CD14-positive monocyte (primary cell): ENCODE measurements at regions not wholly inside any gene's neighbourhood (a gene's known extent, or its start where the extent isn't known, plus 50 kb on each side); places are given as distances from the start of the nearest gene placed in this dataset.
"Not testable (repeated sequence)": the region's sequence is repeated elsewhere in the genome, so short reads cannot be mapped to it uniquely, and the experiment has no call there.

ENCODE experiments used
- DNase-seq, 3 donors: peaks; one replicate each; pipeline ENCODE4 v3.0.0-alpha.2; 2011 to 2022
- H2AFZ ChIP-seq: 2 replicates; pipeline ENCODE4 v1.6.0; 2012; ENCODE audit warnings: mild to moderate bottlenecking, low read depth, low read length, inconsistent platforms; ENCODE audit not compliant: insufficient read depth, poor library complexity, severe bottlenecking
- H3K27ac ChIP-seq, 2 donors: 1 replicate in 1 of 2; 2 replicates in 1 of 2; pipeline ENCODE4 v1.5.1; 2012 to 2013; ENCODE audit warnings: low read length in 2 of 2, control low read depth in 1 of 2, inconsistent platforms in 1 of 2, low read depth in 1 of 2, mild to moderate bottlenecking in 1 of 2
- H3K27me3 ChIP-seq, 2 donors: one replicate each; pipeline versions ENCODE4 v1.6.0 to v1.6.1; 2011 to 2013; ENCODE audit warnings: low read length in 2 of 2; ENCODE audit not compliant: control insufficient read depth in 2 of 2, insufficient read depth in 2 of 2
- H3K36me3 ChIP-seq, 2 donors: replicated peaks in 1 of 2; 1 replicate in 1 of 2; 2 replicates in 1 of 2; pipeline versions ENCODE4 v1.5.1 to v1.6.1; 2012 to 2013; ENCODE audit warnings: low read length in 2 of 2, control low read depth in 1 of 2, inconsistent platforms in 1 of 2, mild to moderate bottlenecking in 1 of 2; ENCODE audit not compliant: insufficient read depth in 2 of 2, control insufficient read depth in 1 of 2
- H3K4me1 ChIP-seq, 2 donors: 1 replicate in 1 of 2; 2 replicates in 1 of 2; pipeline versions ENCODE4 v1.5.1 to v1.6.1; 2012 to 2013; ENCODE audit warnings: low read length in 2 of 2, control low read depth in 1 of 2, inconsistent platforms in 1 of 2, mild to moderate bottlenecking in 1 of 2, moderate library complexity in 1 of 2; ENCODE audit not compliant: insufficient read depth in 2 of 2, control insufficient read depth in 1 of 2
- H3K4me2 ChIP-seq: replicated peaks from 2 replicates; pipeline ENCODE3; 2012; ENCODE audit warnings: low read length, moderate library complexity, mild to moderate bottlenecking; ENCODE audit not compliant: poor library complexity, severe bottlenecking; ENCODE audit errors: extremely low read depth
- H3K4me3 ChIP-seq, 3 experiments: fragments of 200-600 bp in 1 of 3; sonication (generic) in 1 of 3; replicated peaks in 1 of 3; 1 replicate in 2 of 3; 2 replicates in 1 of 3; pipeline ENCODE4 v1.5.1; 2011 to 2013; ENCODE audit warnings: low read length in 3 of 3, mild to moderate bottlenecking in 3 of 3, control low read depth in 2 of 3, low read depth in 2 of 3, inconsistent platforms in 1 of 3, moderate library complexity in 1 of 3
- H3K79me2 ChIP-seq: 2 replicates; pipeline ENCODE4 v1.6.0; 2012; ENCODE audit warnings: mild to moderate bottlenecking, control low read depth, inconsistent platforms, low read length, moderate library complexity; ENCODE audit not compliant: insufficient read depth
- H3K9ac ChIP-seq: 2 replicates; pipeline ENCODE4 v1.6.0; 2017; ENCODE audit warnings: low read length, mild to moderate bottlenecking; ENCODE audit not compliant: insufficient read depth, poor library complexity, severe bottlenecking
- H3K9me3 ChIP-seq, 2 donors: replicated peaks in 1 of 2; 1 replicate in 1 of 2; 2 replicates in 1 of 2; pipeline versions ENCODE4 v1.5.1 to v1.6.1; 2012 to 2013; ENCODE audit warnings: low read length in 2 of 2, control low read depth in 1 of 2; ENCODE audit not compliant: control insufficient read depth in 1 of 2, insufficient read depth in 1 of 2
- H4K20me1 ChIP-seq: 2 replicates; pipeline ENCODE4 v1.6.0; 2012; ENCODE audit warnings: mild to moderate bottlenecking, low read length, control low read depth, moderate library complexity; ENCODE audit not compliant: insufficient read depth
- H3K27ac Mint-ChIP-seq, 7 donors: one replicate each; pipeline ENCODE4 v1.8.0; 2020; ENCODE audit warnings: mild to moderate bottlenecking in 7 of 7, mixed read lengths in 7 of 7, moderate library complexity in 6 of 7, inconsistent platforms in 2 of 7
- H3K27me3 Mint-ChIP-seq, 3 donors: one replicate each; pipeline ENCODE4 v1.8.0; 2021 to 2022; ENCODE audit warnings: low read depth in 3 of 3, mild to moderate bottlenecking in 3 of 3, mixed read lengths in 3 of 3, moderate library complexity in 3 of 3, inconsistent platforms in 1 of 3
- H3K36me3 Mint-ChIP-seq, 2 donors: one replicate each; pipeline ENCODE4 v1.8.0; 2020; ENCODE audit warnings: mixed read lengths in 2 of 2, inconsistent platforms in 1 of 2, mild to moderate bottlenecking in 1 of 2
- H3K4me1 Mint-ChIP-seq: one replicate; pipeline ENCODE4 v1.8.0; 2020; ENCODE audit warnings: mild to moderate bottlenecking, mixed read lengths
- H3K4me3 Mint-ChIP-seq, 2 donors: one replicate each; pipeline ENCODE4 v1.8.0; 2020; ENCODE audit warnings: mild to moderate bottlenecking in 2 of 2, mixed read lengths in 2 of 2, moderate library complexity in 1 of 2
- H3K9me3 Mint-ChIP-seq, 7 donors: one replicate each; pipeline ENCODE4 v1.8.0; 2020 to 2022; ENCODE audit warnings: mixed read lengths in 7 of 7, mild to moderate bottlenecking in 6 of 7, moderate library complexity in 6 of 7, inconsistent platforms in 2 of 7
- WGBS: methylation state at CpG from one replicate; pipeline ENCODE4 v1.1.5; 2013; ENCODE audit warnings: missing lambda C conversion rate; ENCODE audit not compliant: insufficient coverage; 5-methylcytosine and 5-hydroxymethylcytosine counted together
- intact Hi-C, 2 donors: fragments of 100-400 bp; cut with micrococcal nuclease; formaldehyde crosslinking; loops; one replicate each; pipeline versions ENCODE4 v1.15.0 to v1.15.1; 2023
- TF ChIP-seq, protein P1 (sequence below): fragments of 200-600 bp; IDR thresholded peaks from one replicate; pipeline ENCODE4 v1.8.0; 2022; ENCODE audit warnings: antibody characterized with exemption, mild to moderate bottlenecking

- Histone ChIP-seq H3K4me1 (peaks cover 36 to 45% of the 10 kb centered on the region in 2 donors), H4K20me1 (no peaks in the 10 kb centered on the region), H3K79me2 (no peaks in the 10 kb centered on the region), H2AFZ (no peak overlapping the region), H3K4me2 (no peak overlapping the region), H3K36me3 (no peaks in the 10 kb centered on the region), H3K27me3 (no peaks in the 10 kb centered on the region), H3K9me3 (no peaks in the 10 kb centered on the region), H3K27ac (no peak overlapping the region), H3K4me3 (no peak overlapping the region), H3K9ac (no peak overlapping the region)
- DNase-seq, result no peak
- no peak overlapping the region for H3K4me3 Mint-ChIP-seq
- TF ChIP-seq, protein P1, sequence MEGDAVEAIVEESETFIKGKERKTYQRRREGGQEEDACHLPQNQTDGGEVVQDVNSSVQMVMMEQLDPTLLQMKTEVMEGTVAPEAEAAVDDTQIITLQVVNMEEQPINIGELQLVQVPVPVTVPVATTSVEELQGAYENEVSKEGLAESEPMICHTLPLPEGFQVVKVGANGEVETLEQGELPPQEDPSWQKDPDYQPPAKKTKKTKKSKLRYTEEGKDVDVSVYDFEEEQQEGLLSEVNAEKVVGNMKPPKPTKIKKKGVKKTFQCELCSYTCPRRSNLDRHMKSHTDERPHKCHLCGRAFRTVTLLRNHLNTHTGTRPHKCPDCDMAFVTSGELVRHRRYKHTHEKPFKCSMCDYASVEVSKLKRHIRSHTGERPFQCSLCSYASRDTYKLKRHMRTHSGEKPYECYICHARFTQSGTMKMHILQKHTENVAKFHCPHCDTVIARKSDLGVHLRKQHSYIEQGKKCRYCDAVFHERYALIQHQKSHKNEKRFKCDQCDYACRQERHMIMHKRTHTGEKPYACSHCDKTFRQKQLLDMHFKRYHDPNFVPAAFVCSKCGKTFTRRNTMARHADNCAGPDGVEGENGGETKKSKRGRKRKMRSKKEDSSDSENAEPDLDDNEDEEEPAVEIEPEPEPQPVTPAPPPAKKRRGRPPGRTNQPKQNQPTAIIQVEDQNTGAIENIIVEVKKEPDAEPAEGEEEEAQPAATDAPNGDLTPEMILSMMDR, result no peak
- H3K4me1 Mint-ChIP-seq, result peaks cover 46% of the 10 kb centered on the region
- WGBS, result 100% methylated on average over 1 of the region's 2 CpGs
- H3K27me3 Mint-ChIP-seq, result peaks cover 0 to 2% (median 0%) of the 10 kb centered on the region in 3 donors
- no peaks in the 10 kb centered on the region for H3K36me3 Mint-ChIP-seq
- no peaks in the 10 kb centered on the region for H3K9me3 Mint-ChIP-seq
- intact Hi-C loops, result no loop called here
- no peak overlapping the region for H3K27ac Mint-ChIP-seq
Observed at GRCh38 chr2:48204750-48205136, 109.7 kb upstream of the FOXN2 start.

DNA sequence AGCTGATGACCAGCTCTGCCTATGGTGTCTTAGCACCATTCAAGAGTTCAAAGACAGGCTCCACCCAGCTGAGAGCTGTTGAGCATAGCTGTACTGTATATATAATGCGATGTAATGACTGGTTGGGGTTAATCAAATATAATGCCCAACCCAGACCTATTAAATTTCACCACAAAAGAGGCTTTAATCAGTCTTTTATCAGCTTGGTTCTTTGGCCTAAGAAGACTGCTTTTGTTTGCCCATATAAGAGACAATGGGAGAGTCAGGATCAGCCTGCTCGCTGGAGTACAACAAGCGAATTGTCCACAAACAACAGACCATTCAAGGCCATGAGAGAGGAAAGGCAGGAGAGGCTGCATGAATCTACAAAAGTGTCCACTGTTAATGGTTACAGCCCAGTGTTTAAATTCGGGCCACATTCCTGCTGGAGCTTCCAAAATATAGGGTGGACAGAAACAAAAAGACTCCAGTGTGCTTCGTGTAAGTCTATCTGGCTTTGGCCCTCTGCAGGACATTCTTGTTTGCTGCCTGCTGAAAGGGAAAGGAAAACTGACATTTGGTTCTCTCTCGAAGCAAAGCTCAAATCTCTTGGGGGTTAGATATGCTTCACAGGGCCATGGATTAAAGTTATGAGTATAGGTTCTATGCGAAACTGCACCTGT lies 109.2 kb upstream of the FOXN2 start:
- no peaks in the 10 kb centered on the region for H3K9me3 ChIP-seq
- peak overlapping the region in 1 of 2 donors; percentile 65 for H3K4me3 Mint-ChIP-seq
- no peaks in the 10 kb centered on the region for H4K20me1 ChIP-seq
- H3K79me2 ChIP-seq, result no peaks in the 10 kb centered on the region
- no peaks in the 10 kb centered on the region for H3K27me3 ChIP-seq
- no peak overlapping the region for H3K4me3 ChIP-seq
- H3K9me3 Mint-ChIP-seq, result no peaks in the 10 kb centered on the region
- H3K9ac ChIP-seq, result no peak overlapping the region
- H2AFZ ChIP-seq, result peak overlapping the region; percentile 43
- no peak for DNase-seq
- peaks cover 49% of the 10 kb centered on the region for H3K4me1 Mint-ChIP-seq
- H3K27ac ChIP-seq, result no peak overlapping the region
- intact Hi-C loops, result no loop called here
- H3K27me3 Mint-ChIP-seq, result peaks cover 0 to 2% (median 0%) of the 10 kb centered on the region in 3 donors
- TF ChIP-seq, protein P1, result no peak
- WGBS, result 81% methylated on average over 5 of the region's 7 CpGs
- peak overlapping the region in 4 of 7 donors; percentile 3 to 57 (median 31) for H3K27ac Mint-ChIP-seq
- H3K4me1 ChIP-seq, result peaks cover 39 to 50% of the 10 kb centered on the region in 2 donors
- H3K36me3 Mint-ChIP-seq, result no peaks in the 10 kb centered on the region
- no peaks in the 10 kb centered on the region for H3K36me3 ChIP-seq
- H3K4me2 ChIP-seq, result peak overlapping the region; percentile 11

GRCh38 chr2:48206056-48206656 lies 108.3 kb upstream of the FOXN2 start:
- H3K27ac ChIP-seq, DNase-seq, H3K79me2 ChIP-seq, H3K36me3 Mint-ChIP-seq, H3K27me3 ChIP-seq, H3K9ac ChIP-seq, H3K9me3 Mint-ChIP-seq, H3K27me3 Mint-ChIP-seq, H3K4me2 ChIP-seq, H4K20me1 ChIP-seq, H3K4me3 Mint-ChIP-seq, H3K4me3 ChIP-seq, H3K9me3 ChIP-seq, H2AFZ ChIP-seq, intact Hi-C loops, H3K36me3 ChIP-seq: not testable (repeated sequence)
- 100% methylated on average over 3 of the region's 13 CpGs for WGBS
- Mint-ChIP-seq H3K4me1 (peaks cover 57% of the 10 kb centered on the region), H3K27ac (peak overlapping the region in 3 of 7 donors; percentile 62 to 76 (median 64))
- peaks cover 39 to 53% of the 10 kb centered on the region in 2 donors for H3K4me1 ChIP-seq
